ENCODE measurements at regions not wholly inside any gene's neighbourhood (a gene's known extent, or its start where the extent isn't known, plus 50 kb on each side); places are given as distances from the start of the nearest gene placed in this dataset.

- H3K4me3 Mint-ChIP-seq (ENCODE audit: unreplicated experiment): no peak overlapping the region
- TF ChIP-seq CTCF (IDR thresholded peaks at IDR 0.05; ENCODE audit: unreplicated experiment): no peak
- intact Hi-C loops (cut with micrococcal nuclease): no loop called here
- no peaks in the 10 kb centered on the region for H3K4me1 Mint-ChIP-seq (ENCODE audit: insufficient read depth, unreplicated experiment)
- BruUV-seq (replicated peaks): no TSS peak
- CTCF ChIA-PET: interaction anchor here (0.6 kb wide), 1 partner anchor 358 kb away, joined by 3 read pairs; no protein-coding TSS in a partner anchor
- H3K36me3 Mint-ChIP-seq (ENCODE audit: insufficient read depth, unreplicated experiment): no peaks in the 10 kb centered on the region
- H3K27ac Mint-ChIP-seq (ENCODE audit: low read depth, unreplicated experiment): no peak overlapping the region
- DNase-seq (ENCODE audit: unreplicated experiment): no peak
- POLR2A ChIA-PET: no interaction called here
- no peaks in the 10 kb centered on the region for H3K9me3 Mint-ChIP-seq (ENCODE audit: unreplicated experiment)
- H3K27me3 Mint-ChIP-seq (ENCODE audit: insufficient read depth, unreplicated experiment): peaks cover 26% of the 10 kb centered on the region
Measured at GRCh38 chrX:15055146-15055930, 182.1 kb downstream of the MOSPD2 start.

DNA sequence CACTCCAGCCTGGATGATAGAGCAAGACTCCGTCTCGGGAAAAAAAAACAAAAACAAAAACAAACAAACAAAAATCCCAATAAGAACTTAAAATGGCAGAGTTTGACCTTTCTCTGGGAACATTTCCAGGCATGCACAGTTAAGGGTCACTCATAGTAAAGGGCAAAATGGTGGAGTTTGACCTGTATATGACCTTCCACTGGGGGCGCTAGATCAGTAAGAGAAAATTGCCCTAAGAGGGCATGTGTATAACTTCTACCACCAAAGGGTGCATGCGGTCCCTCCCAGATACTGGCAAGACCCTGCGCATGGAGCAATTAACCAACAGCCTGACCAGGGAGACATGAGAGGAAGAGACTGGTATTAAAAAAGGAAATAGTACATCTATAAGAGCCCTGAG lies 177.2 kb downstream of the MOSPD2 start:
- POLR2A ChIA-PET: no interaction called here
- peaks cover 5% of the 10 kb centered on the region for H3K36me3 Mint-ChIP-seq (ENCODE audit: insufficient read depth, unreplicated experiment)
- no TSS peak for BruUV-seq (replicated peaks)
- no peaks in the 10 kb centered on the region for H3K4me1 Mint-ChIP-seq (ENCODE audit: insufficient read depth, unreplicated experiment)
- CTCF ChIA-PET: no interaction called here
- intact Hi-C loops (cut with micrococcal nuclease): no loop called here
- H3K9me3 Mint-ChIP-seq (ENCODE audit: unreplicated experiment): no peaks in the 10 kb centered on the region
- H3K4me3 Mint-ChIP-seq (ENCODE audit: unreplicated experiment): no peak overlapping the region
- DNase-seq (ENCODE audit: unreplicated experiment): no peak
- TF ChIP-seq CTCF (IDR thresholded peaks at IDR 0.05; ENCODE audit: unreplicated experiment): peak; percentile 19
- peaks cover 8% of the 10 kb centered on the region for H3K27me3 Mint-ChIP-seq (ENCODE audit: insufficient read depth, unreplicated experiment)
- H3K27ac Mint-ChIP-seq (ENCODE audit: low read depth, unreplicated experiment): no peak overlapping the region

GRCh38 chrX:15043538-15043937 lies 170.3 kb downstream of the MOSPD2 start:
- Mint-ChIP-seq H3K4me1 (ENCODE audit: insufficient read depth, unreplicated experiment) (no peaks in the 10 kb centered on the region), H3K4me3 (ENCODE audit: unreplicated experiment) (no peak overlapping the region)

GRCh38 chrX:15033917-15034316 lies 160.7 kb downstream of the MOSPD2 start:
- BruUV-seq (replicated peaks): no TSS peak
- Mint-ChIP-seq H3K4me3 (ENCODE audit: unreplicated experiment) (no peak overlapping the region), H3K9me3 (ENCODE audit: unreplicated experiment) (no peaks in the 10 kb centered on the region), H3K27ac (ENCODE audit: low read depth, unreplicated experiment) (no peak overlapping the region), H3K4me1 (ENCODE audit: insufficient read depth, unreplicated experiment) (no peaks in the 10 kb centered on the region), H3K27me3 (ENCODE audit: insufficient read depth, unreplicated experiment) (no peaks in the 10 kb centered on the region), H3K36me3 (ENCODE audit: insufficient read depth, unreplicated experiment) (no peaks in the 10 kb centered on the region)
- ChIA-PET POLR2A (no interaction called here), CTCF (interaction anchor here (0.6 to 0.9 kb wide), 2 partner anchors 55 to 271 kb away, joined by 3 to 4 read pairs; no protein-coding TSS in a partner anchor)
- TF ChIP-seq CTCF (IDR thresholded peaks at IDR 0.05; ENCODE audit: unreplicated experiment): no peak
- DNase-seq (ENCODE audit: unreplicated experiment): no peak
- intact Hi-C loops (cut with micrococcal nuclease): no loop called here

More at GRCh38 chrX:15043538-15043937, 170.3 kb downstream of the MOSPD2 start:
- ChIA-PET CTCF (no interaction called here), POLR2A (no interaction called here)
- no peaks in the 10 kb centered on the region for H3K36me3 Mint-ChIP-seq (ENCODE audit: insufficient read depth, unreplicated experiment)
- TF ChIP-seq CTCF (IDR thresholded peaks at IDR 0.05; ENCODE audit: unreplicated experiment): no peak
- BruUV-seq (replicated peaks): no TSS peak
- H3K27ac Mint-ChIP-seq (ENCODE audit: low read depth, unreplicated experiment): no peak overlapping the region
- no peaks in the 10 kb centered on the region for H3K9me3 Mint-ChIP-seq (ENCODE audit: unreplicated experiment)
- no peak for DNase-seq (ENCODE audit: unreplicated experiment)
- intact Hi-C loops (cut with micrococcal nuclease): no loop called here
- no peaks in the 10 kb centered on the region for H3K27me3 Mint-ChIP-seq (ENCODE audit: insufficient read depth, unreplicated experiment)

Data from MCF 10A (cell line).